WTC11 (cell line): ENCODE measurements at regions not wholly inside any gene's neighbourhood (a gene's known extent, or its start where the extent isn't known, plus 50 kb on each side); places are given as distances from the start of the nearest gene placed in this dataset.

Experiments
- CREB1 ChIP-seq: sonication (generic); formaldehyde crosslinking; IDR thresholded peaks from 2 replicates; pipeline ENCODE4 v1.8.0; 2023; ENCODE audit warnings: mild to moderate bottlenecking, missing genetic modification reagents
- CTCF ChIP-seq: fragments of 200-600 bp; IDR thresholded peaks from 2 replicates; pipeline ENCODE4 v1.8.0; 2022; ENCODE audit warnings: antibody characterized with exemption
- ELF4 ChIP-seq: sonication (generic); formaldehyde crosslinking; IDR thresholded peaks from 2 replicates; pipeline ENCODE4 v1.8.1; 2022; ENCODE audit warnings: low read depth, mild to moderate bottlenecking, moderate library complexity, missing genetic modification reagents
- FOXP1 ChIP-seq: sonication (generic); formaldehyde crosslinking; IDR thresholded peaks from 2 replicates; pipeline ENCODE4 v1.8.0; 2022; ENCODE audit warnings: missing genetic modification reagents, mild to moderate bottlenecking, moderate library complexity, borderline replicate concordance
- IRF1 ChIP-seq: sonication (generic); formaldehyde crosslinking; IDR thresholded peaks from 2 replicates; pipeline ENCODE4 v1.8.0; 2023; ENCODE audit warnings: missing genetic modification reagents
- MAX ChIP-seq: sonication (generic); formaldehyde crosslinking; IDR thresholded peaks from 2 replicates; pipeline ENCODE4 v1.8.0; 2022; ENCODE audit warnings: mild to moderate bottlenecking, missing genetic modification reagents
- SMAD3 ChIP-seq: sonication (generic); formaldehyde crosslinking; IDR thresholded peaks from 2 replicates; pipeline ENCODE4 v1.8.0; 2022; ENCODE audit warnings: missing genetic modification reagents, mild to moderate bottlenecking, borderline replicate concordance
- ZBTB43 ChIP-seq: sonication (generic); formaldehyde crosslinking; IDR thresholded peaks from 2 replicates; pipeline ENCODE4 v1.8.1; 2023; ENCODE audit warnings: mild to moderate bottlenecking, missing genetic modification reagents

DNA sequence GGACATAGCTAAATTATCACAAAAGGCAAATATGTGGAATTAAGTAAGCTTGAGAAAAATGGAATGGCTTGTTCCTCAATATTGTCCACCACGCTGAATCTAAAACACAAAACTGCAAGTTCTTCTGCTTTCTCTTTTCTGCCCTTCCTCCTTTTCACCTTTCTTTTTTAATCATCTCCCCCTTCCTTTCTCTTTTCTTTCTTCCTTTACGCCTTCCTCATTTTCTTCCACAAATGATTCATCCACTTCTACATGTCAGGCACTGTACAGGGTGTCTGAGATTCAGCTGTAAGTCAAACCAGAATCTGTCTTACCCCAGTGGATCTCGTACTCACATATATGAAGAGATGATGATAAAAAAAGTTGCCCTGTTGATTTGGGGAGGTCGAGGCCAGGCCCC, 1182.5 kb downstream of the MRPL39 start:
- TF ChIP-seq CTCF (no peak), FOXP1 (no peak), CREB1 (CRISPR knock-in tag) (no peak), ELF4 (CRISPR knock-in tag) (no peak), IRF1 (CRISPR knock-in tag) (no peak), MAX (CRISPR knock-in tag) (no peak), ZBTB43 (CRISPR knock-in tag) (no peak), SMAD3 (CRISPR knock-in tag) (no peak)
